NCI-H748 (cell line): ENCODE measurements at regions not wholly inside any gene's neighbourhood (a gene's known extent, or its start where the extent isn't known, plus 50 kb on each side); places are given as distances from the start of the nearest gene placed in this dataset.

Source experiments
- DNase-seq: peaks from one replicate; lab custom pipeline; 2025; ENCODE audit not compliant: unreplicated experiment; lab: John Stamatoyannopoulos, UW

DNA sequence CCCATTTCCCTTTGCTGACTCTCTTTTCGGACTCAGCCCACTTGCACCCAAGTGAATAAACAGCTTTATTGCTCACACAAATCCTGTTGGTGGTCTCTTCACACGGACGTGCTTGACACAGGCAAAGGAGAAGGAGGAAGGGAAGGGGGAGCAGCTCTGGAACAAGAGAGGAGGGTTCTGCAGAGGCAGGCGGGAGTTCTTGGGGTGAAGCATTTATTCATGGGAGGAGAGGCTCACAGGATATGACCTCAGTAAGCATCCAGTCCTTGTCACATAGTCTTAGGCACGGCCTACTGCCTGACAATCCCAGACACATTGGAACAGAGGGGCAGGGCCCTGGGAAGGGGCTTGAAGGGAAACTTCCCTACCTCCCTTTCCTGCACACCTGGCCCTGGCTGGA, 171.7 kb upstream of the HS6ST1 start:
- no peak for DNase-seq

DNA sequence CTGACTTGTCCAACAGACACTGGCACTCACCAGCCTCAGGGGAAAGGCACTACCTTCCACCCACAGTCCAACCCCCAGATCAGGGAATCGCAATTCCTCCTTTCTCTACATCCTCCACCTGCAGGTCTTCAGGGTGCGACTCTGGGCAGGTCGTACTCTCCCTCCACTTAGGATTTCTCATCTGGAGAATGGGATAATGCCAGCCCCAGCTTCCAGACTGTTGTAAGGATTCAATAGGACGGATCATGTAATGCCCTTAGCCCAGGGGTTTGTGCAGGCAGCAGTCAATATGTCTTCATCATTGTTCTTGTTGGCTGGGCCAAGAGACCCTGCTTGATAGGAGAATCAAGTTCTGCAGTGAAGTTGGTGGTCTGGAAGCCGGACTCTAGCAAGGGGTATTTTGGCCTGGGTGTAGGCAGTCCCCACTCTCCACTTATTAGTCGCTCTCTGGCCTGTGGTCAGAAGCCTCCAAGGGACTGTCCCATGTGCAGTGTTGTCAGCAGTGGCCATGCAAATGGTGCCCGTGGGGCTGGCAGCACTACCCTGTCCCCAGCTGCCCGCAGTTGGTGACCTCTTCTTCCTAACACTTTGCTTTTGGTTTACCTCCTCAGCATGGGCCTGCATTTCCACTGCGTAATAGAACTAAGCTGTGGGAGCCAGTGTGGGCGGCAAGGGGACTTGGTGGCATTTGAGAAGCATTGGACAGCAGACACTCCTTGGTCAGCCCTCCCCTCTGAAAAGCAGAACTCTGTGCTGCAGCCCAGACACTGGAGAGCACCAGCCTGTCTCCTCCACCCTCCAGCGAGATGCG, 172.4 kb upstream of the HS6ST1 start:
- no peak for DNase-seq

DNA sequence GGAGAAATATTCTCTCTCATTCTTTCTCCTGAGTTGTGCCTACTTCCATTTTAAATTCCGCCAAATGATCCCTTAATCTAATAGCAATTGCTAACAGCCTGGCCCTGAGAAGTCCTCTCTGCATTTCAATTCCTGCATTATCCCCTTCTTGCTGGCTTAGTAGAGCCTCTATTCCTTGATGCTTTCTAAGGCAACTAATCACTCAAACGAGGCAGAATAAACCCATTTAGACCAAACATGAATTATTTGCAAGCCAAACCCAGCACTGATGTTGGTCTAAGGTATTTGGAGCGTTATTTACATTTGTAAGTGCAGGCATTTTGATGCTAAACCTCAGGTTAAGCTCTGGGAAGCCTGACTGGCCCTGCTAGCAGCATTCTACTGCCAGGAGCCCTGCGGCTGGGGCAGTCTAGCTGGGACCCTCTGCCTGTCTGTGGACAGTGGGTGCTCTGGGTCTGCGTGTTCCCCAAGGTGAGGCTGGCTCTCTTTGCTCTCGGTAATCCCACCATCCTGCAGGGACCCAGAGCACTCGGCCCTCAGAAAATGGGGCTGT, 173.1 kb upstream of the HS6ST1 start:
- no peak for DNase-seq

DNA sequence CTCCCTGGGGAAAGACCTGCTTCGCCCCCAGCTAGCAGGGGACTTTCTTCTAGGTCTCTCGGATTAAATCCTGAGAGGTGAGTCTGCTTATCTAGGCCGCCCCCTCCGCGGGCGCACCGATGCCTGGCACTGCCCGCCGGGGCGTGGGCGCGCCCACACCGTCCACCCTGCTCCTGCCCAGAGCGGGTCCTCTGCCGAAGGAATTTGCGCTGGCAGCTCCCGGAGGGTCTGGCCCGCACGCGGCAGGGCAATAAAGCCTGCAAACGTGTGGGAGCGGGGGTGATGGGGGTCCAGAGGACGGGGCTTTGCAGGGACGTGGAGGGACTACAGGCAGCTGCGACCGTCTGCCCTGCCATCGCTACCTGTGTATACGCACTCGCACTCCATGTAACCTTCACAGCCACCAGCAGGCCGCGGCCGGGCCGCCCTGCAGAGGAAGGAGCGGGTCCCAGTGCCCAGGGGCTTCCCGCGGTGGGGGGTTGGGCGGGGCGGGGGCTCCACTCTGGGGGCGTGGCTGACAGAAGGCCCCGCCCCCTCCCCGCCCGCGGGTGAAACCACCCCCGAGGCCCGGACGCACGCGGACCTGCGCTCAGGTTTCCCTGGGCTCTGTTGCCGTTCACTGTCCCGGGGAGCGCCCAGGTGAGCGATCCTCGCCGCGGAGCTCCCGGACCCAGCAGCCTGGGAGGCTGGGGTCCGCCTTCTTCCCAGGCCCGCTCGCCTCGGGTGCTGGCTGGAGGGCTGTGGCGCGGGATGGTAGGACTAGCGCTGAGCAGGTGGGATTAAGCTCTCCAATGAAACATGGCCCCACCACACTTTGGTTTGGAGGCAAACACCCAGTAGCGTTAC, 174.5 kb upstream of the HS6ST1 start:
- DNase-seq, result no peak

DNA sequence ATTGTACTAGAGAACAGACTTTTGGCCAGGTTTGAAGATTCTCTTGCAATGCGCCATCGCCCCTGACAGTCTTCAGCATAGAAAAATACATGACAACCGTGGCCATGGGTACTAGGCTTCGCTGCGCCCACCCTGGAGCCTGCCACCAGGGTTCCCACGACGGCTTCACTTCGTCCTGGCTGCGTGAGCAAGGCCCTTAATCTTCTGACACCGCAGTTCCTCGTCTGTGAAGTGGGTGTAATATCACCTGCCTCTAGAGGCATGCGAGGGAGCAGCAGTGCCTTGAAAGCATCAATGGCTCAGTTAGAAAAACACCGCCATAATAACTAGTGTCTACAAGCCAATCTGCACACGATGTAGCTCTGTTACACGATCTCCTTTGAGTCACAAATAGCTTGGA, 175.2 kb upstream of the HS6ST1 start:
- DNase-seq, result no peak

DNA sequence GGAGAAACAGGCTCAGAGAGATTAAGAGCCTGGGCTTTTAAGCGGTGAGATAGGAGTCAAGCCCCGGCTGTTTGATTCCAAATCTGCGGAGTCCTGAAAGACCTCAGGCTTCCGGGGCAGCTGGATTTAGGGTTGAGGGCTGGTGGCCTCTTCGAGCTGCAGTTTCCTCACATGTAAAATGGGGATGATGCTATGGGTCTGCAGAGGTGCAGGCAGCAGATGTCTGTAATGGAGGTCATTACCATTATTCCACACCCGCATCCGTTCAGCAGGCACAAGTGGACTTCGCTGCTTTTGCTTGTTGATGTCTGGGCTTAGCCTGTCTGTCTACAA, 175.6 kb upstream of the HS6ST1 start:
- peak; percentile 28 for DNase-seq

DNA sequence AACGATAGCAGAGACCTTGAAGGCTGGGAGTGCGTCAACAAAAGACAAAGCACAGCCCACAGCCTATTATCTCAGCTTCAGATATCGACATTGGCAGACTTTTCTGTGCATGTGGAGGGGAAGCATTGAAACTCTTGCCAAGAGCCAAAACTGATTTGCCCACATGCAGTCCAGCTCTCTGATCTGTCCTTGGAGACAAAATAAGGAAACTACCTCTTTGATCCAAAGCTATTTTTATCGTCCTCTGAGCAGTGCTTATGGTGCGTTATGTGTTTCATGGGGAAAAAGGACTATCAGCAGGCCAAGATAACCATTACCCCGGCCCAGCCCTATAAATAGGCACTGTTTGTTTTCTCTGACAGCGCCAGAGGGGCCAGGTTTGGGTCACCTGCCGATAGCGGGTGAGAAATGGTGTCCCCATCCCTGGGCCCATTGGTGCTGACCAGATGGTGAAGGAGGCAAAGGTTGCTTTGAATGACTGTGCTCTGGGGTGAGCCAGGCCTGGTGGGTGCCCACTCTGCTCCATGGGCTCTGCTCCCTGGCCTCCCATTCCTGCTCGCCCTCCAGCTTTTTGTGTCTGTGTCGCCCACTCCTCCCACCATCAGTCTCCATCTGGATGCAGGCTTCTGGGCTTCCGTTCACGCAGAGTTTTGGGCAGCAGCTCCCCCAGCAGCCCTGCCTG, 176.1 kb upstream of the HS6ST1 start:
- DNase-seq, result no peak

DNA sequence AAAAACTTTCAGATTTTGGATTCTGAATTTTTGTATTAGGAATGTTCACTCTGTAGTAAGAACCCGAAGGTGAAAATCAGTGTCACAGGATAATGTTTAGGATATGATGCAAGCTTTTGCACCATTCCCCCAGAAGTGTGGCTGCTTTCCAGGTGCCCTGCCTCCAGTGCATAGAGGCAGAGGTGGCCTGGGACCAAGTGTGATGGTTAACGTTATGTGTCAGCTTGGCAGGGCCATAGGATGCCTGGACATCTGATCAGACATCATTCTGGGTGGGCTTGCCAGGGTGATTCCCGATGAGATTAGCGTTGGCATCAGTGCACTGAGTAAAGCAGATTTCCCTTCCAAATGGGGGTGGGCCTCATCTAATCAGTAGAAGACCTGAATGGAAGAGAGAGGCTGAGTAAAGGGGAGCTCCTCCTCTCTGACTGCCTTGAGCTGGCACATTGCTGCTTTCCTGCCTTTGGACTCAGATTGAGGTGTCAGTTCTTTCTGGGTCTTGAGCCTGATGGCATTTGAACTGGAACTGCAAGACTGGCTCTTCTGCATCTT, 177.4 kb upstream of the HS6ST1 start:
- DNase-seq, result no peak

DNA sequence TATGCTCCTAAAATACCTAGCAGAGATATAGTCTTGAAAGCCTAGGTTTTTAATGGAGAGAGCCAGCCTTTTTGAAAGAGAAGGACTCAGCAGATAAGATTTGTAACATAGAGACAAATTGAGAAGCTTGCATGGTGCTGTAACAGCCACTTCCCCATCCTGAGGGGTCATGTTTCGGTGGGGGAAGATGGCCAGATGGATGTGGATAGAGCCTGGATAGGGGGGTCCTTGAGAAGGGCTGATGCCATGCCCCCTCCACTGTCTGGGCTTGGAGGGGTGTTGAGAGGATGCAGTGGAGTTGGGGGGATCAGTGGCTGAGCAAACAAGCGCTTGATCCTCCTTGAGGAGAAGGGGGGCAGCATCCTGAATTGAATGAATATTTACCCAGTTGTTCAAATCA, 178.0 kb upstream of the HS6ST1 start:
- no peak for DNase-seq

DNA sequence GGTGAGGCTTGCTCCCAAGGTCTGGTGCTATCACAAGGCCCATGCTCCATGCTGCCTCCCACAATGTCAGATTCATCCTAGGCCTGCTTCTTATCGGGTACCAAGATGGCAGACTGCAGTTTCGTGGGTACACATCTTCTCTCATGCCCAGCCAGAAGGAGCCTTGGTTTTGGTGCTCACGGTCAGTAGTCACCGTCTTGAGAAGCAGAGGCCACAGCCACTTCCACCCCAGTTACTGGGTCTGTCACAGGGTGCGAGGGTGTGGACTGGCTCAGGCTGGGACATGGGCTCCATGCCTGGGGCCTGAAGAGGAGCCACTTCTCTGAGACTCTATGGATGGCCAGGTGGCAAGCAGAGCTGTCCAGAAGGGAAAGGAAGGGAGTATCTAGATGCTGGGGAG, 178.8 kb upstream of the HS6ST1 start:
- no peak for DNase-seq

DNA sequence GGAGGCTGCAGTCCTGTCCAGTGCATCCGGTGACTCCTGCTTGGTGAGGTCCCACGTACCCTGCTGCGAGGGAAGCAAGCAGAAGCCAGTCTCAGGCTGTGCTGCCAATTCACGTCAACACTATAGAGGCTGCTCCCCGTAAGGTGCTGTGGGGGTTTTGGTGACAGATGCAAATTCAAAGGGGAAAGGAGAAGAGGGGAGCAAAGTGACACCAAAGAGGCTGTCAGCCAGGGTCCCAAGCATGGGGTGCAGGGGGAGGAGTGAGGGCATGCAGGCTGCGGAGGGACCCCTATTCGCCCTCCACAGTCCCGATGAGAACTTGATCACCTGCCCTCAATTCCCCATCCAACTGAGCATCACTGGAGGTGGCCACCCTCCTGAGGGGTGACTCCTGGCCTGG, 179.4 kb upstream of the HS6ST1 start:
- no peak for DNase-seq

DNA sequence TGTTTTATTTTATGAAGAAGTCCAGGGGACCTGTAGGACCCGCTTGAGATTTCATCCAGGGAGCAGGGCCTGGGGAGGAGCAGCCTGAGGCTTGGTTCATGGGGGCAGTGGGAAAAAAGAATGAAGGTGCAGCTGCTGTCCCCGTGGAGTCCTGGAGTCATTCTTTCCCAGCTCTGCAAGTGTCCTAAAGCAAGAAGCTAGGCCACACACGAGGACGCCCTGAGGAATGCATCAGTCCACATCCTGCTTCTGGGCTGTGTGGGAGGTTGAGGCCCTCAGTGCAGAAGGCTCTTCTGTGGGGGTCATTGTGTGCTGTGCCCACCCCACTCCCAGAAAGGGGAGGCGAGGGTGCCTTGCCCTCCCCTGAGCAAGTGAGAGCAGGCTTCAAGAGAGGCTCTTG, 179.9 kb upstream of the HS6ST1 start:
- DNase-seq, result no peak

DNA sequence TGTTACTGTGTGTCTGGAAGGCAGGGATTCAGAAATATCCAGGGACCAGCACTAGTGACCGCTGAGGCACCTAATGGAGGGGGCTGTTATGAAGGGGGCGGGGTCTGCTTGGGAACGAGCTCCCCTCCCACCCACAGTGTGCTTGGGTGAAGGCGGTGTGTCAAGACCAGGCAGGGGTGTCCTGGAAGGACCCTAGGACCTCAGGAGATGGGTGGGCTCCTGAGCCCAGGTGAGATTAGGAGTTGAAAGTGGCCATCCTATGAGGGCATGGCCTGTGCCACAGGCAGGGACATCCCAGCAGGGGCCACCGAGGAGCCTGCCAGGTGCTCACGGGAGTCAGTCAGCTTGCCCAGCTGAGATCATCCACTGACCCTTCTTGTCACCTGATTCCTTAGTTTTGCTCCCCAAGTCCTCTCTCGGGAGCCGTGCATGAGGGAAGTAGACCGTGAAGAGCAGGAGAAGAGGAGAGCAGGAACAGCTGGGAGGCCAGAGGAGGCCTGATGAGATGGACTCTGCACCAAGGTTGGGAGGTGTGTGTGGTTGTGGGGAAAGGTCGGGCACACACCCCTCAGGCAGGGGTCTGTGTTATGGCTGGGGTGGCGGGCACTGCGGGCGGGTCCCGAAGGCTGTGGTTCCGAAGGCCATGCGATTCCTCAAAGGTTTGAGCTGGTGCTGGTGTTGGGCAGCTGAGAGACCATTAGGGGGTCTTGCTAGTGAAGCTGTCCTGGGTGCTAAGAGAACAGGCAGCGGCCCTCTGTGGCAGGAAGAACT, 180.9 kb upstream of the HS6ST1 start:
- DNase-seq, result no peak

DNA sequence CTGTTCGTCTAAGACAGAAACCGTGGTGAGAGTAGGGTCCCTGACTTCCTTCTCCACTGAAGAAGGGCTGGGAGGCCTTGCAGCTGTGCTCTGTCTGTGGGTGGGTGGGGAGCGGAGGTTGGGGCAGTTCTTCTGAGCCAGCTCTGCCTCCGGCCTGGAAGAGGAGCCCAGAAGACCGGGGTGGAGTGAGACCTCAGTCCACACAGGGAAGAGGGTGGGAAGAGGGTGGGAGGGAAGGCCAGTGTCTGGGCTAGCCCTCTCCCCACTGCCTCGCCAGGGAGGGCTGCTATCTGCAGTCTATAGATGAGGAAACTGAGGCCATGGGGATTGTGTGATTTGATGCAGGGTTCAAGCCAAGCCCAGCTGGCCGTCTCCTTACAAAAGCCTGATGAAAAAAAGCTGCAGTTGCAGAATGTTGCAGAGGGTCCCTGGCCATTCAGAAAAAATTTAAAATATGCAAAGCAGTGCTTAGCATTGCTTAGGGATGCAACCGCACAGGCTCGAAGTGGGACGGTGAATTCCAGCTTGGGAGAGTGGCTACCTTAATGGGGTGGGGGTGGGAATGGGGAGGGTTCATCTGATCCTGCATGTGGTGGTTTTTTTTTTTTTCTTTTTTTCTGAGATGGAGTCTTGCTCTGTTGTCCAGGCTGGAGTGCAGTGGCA, 181.6 kb upstream of the HS6ST1 start:
- no peak for DNase-seq

DNA sequence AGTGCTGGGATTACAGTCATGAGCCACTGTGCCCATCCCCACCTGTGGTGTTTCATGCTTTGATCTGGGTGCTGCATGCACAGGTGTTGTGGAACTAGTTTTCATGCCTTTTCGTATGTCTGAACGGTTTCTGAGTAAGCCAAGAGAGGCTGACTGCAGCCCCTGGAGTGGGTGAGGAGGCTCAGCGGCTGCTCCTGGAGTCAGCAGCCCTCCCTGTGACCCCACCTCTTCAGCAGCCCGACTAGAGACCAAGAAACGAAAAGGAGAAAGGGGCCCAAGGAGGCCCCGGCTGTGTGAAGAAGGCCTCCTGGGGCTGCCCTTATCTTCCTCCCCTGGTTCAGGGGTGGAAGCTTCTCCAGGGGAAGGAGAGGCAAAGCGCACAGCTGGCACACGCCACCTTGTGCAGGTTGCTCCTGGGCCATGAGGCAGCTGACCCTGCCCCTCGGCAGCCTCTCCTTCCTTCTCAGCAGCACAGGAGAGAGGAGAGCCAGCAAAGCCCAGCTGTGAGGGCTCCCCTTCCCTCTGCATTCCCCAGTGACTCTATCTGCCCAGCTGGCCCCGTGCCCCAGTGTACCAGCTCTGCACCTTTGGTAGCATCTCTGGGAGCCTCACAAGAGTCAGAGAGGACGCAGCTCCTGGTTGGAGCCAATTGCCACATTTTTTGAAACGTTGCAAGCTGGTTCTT, 182.5 kb upstream of the HS6ST1 start:
- no peak for DNase-seq

DNA sequence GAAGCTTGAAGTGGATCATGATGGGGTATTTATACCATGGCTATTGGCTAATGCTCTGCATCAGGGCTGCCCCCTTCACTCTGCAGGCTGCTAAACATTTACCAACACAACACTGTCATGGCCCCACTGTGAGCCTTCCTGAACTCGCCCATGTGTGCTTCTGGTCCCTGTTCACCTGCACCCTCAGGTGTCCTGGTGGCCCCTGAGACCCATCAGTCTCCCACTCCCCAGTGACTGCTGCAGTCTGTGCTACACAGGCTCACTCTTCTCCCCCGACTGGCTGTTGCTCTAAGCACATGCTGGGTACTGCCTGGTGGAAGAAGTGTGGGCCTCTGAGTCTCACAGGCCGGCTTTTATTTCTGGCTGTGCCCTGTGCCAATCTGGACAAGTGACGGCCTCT, 183.0 kb upstream of the HS6ST1 start:
- no peak for DNase-seq

DNA sequence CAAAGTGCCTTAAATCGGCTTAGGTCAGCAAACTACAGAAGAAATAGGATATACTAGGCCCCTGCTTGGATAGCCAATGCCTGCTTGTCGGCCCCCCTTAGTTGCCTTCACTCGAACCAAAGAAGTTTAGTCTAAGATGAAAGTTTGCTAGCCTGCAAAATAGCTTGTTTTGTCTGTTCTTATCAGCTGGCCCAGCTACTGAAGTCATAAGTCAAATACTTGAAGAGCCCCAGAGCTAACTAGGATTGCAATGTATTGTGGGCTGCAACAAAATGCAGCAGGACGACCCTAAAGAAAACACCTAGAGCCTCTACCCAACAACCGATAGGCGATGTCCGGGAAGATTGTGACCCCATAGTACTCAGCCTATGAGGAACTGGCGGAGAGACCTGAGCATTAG, 183.5 kb upstream of the HS6ST1 start:
- DNase-seq, result no peak

DNA sequence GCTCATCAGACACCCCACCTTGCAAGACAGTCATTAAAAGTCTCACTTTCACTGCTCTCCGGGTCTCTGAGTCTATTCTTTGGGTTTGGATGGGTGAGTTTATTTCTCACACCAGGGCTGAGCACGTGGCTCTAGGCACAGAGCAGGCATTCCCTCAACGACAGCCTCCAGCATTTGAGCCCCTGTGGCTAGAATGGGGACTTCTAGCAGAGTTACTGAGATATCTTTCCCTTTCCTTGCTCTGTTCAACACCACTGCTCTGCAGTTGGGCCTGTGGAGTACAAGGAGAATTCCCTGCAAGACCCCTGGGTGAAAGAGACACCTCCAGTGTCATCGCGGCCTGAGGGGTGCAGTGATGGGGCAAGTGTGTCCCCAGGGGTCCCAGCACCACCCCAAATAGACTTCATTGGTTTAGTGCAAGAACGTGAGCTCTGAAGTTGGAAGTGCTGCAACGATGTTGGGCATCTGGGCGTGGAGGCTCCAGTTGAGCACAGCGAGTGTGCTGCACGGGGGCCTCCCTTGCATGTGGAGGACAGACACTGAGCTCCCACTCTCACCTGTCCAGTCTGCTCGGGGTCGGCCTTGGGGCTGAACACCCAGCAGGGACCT, 184.1 kb upstream of the HS6ST1 start:
- DNase-seq, result no peak
